Panc1 (cell line): ENCODE measurements at regions not wholly inside any gene's neighbourhood (a gene's known extent, or its start where the extent isn't known, plus 50 kb on each side); places are given as distances from the start of the nearest gene placed in this dataset.
"Not testable (repeated sequence)": the region's sequence is repeated elsewhere in the genome, so short reads cannot be mapped to it uniquely, and the experiment has no call there.

Experiments
- CTCF ChIP-seq: fragments of 450-650 bp; IDR thresholded peaks from 2 replicates; pipeline ENCODE4 v1.5.1; 2017; ENCODE audit warnings: mild to moderate bottlenecking
- SIN3A ChIP-seq: IDR thresholded peaks from 2 replicates; pipeline ENCODE4 v1.6.1; 2012; ENCODE audit warnings: low read depth, mild to moderate bottlenecking, low read length, moderate library complexity, borderline replicate concordance; ENCODE audit not compliant: insufficient read depth

GRCh38 chr4:130033657-130034056, 937.7 kb downstream of the C4orf33 start:
- not testable (repeated sequence) for TF ChIP-seq CTCF, SIN3A
